HCT116 (cell line): ENCODE measurements at regions not wholly inside any gene's neighbourhood (a gene's known extent, or its start where the extent isn't known, plus 50 kb on each side); places are given as distances from the start of the nearest gene placed in this dataset.

Experiments used
- ATAC-seq: fragments of 200-7000 bp; cut with Tn5 transposase; 2 replicates; pipeline ENCODE4 v1.9.1; 2020; ENCODE audit warnings: mild to moderate bottlenecking, moderate library complexity
- BruUV-seq: library from RNA; stranded (reverse); fragments of 400-500 nt; replicated peaks from 2 replicates; lab custom pipeline; 2021; lab: Mats Ljungman, UMichigan
- CTCF ChIA-PET: fragments of 300-600 bp; sonication (Branson Sonifier 250); formaldehyde crosslinking; loops from one replicate; lab custom pipeline; 2021; ENCODE audit warnings: antibody characterized with exemption; lab: Charles Lee
- POLR2A ChIA-PET: fragments of 300-600, 350-600 bp; sonication (Branson Sonifier 250); formaldehyde crosslinking; loops from one replicate; lab custom pipeline; 2021; ENCODE audit warnings: antibody characterized with exemption; lab: Charles Lee
- RAD21 ChIA-PET, 2 experiments: fragments of 300-600 bp; sonication (Branson Sonifier 250); formaldehyde crosslinking; loops; one replicate each; lab custom pipeline; 2023; ENCODE audit warnings: low total read pairs in 2 of 2; ENCODE audit not compliant: uncharacterized antibody in 2 of 2, unreplicated experiment in 2 of 2, low non-redundant PET in 1 of 2; lab: Charles Lee
- DNase-seq: peaks from one replicate; pipeline ENCODE4 v3.0.0-alpha.2; 2010; ENCODE audit warnings: low read depth, low spot score
- H2AFZ ChIP-seq: fragments of 200-600 bp; shearing (Covaris generic), sonication (generic); 2 replicates; pipeline ENCODE4 v1.6.1; 2017; ENCODE audit warnings: low read depth, mixed run types, mixed read lengths, antibody characterized with exemption, low read length; ENCODE audit not compliant: poor library complexity, severe bottlenecking
- H3K27ac ChIP-seq: 2 replicates; pipeline ENCODE4 v1.5.1; 2012; ENCODE audit warnings: low read depth, low read length
- H3K27me3 ChIP-seq: fragments of 200-600 bp; sonication (generic); 2 replicates; pipeline ENCODE4 v1.6.1; 2016; ENCODE audit warnings: mixed run types, low read length, mixed read lengths; ENCODE audit not compliant: insufficient read depth
- H3K36me3 ChIP-seq, 2 experiments: fragments of 200-500 bp in 1 of 2; fragments of 200-600 bp in 1 of 2; sonication (Bioruptor generic) in 1 of 2; sonication (generic) in 1 of 2; 2 replicates each; pipeline versions ENCODE4 v1.5.1 to v1.6.1; 2014 to 2016; ENCODE audit warnings: low read length in 2 of 2, inconsistent platforms in 1 of 2, mixed read lengths in 1 of 2, mixed run types in 1 of 2; ENCODE audit not compliant: insufficient read depth in 2 of 2, control insufficient read depth in 1 of 2
- H3K4me1 ChIP-seq, 2 experiments: fragments of 200-600 bp in 1 of 2; sonication (generic) in 1 of 2; 2 replicates each; pipeline versions ENCODE4 v1.5.1 to v1.6.1; 2012 to 2017; ENCODE audit warnings: low read length in 2 of 2, inconsistent platforms in 1 of 2, mild to moderate bottlenecking in 1 of 2, mixed read lengths in 1 of 2, mixed run types in 1 of 2, moderate library complexity in 1 of 2; ENCODE audit not compliant: insufficient read depth in 2 of 2, control insufficient read depth in 1 of 2
- H3K4me2 ChIP-seq: fragments of 200-600 bp; sonication (generic); 2 replicates; pipeline ENCODE4 v1.6.1; 2017; ENCODE audit warnings: mixed run types, low read length, mixed read lengths
- H3K4me3 ChIP-seq, 2 experiments: fragments of 200-600 bp in 1 of 2; sonication (generic) in 1 of 2; replicated peaks in 1 of 2; 2 replicates each; pipeline ENCODE4 v1.5.1; 2011 to 2016; ENCODE audit warnings: low read length in 2 of 2, control low read depth in 1 of 2, low read depth in 1 of 2, mild to moderate bottlenecking in 1 of 2, mixed read lengths in 1 of 2, mixed run types in 1 of 2
- H3K79me2 ChIP-seq: fragments of 200-600 bp; sonication (generic); 2 replicates; pipeline ENCODE4 v1.6.1; 2017; ENCODE audit warnings: mild to moderate bottlenecking, mixed run types, low read length, moderate library complexity, mixed read lengths; ENCODE audit not compliant: insufficient read depth
- H3K9ac ChIP-seq: fragments of 200-600 bp; sonication (generic); 2 replicates; pipeline ENCODE4 v1.6.1; 2016; ENCODE audit warnings: low read length, mixed read lengths
- H3K9me2 ChIP-seq: fragments of 200-600 bp; sonication (generic), shearing (Covaris generic); 2 replicates; pipeline ENCODE4 v1.6.1; 2017; ENCODE audit warnings: mixed run types, mild to moderate bottlenecking, moderate library complexity; ENCODE audit not compliant: insufficient read depth
- H3K9me3 ChIP-seq, 2 experiments: fragments of 200-500 bp in 1 of 2; fragments of 200-600 bp in 1 of 2; sonication (Bioruptor generic) in 1 of 2; sonication (generic) in 1 of 2; 2 replicates each; pipeline ENCODE4 v1.6.1; 2014 to 2017; ENCODE audit warnings: low read length in 2 of 2, mixed read lengths in 2 of 2, inconsistent platforms in 1 of 2, low read depth in 1 of 2, mild to moderate bottlenecking in 1 of 2, mixed run types in 1 of 2, moderate library complexity in 1 of 2; ENCODE audit not compliant: control insufficient read depth in 1 of 2, insufficient read depth in 1 of 2
- H4K20me1 ChIP-seq: fragments of 200-600 bp; sonication (generic), shearing (Covaris generic); 2 replicates; pipeline ENCODE4 v1.6.1; 2017; ENCODE audit warnings: mixed run types, mild to moderate bottlenecking, moderate library complexity; ENCODE audit not compliant: insufficient read depth
- CEBPB ChIP-seq: IDR thresholded peaks from 2 replicates; pipeline ENCODE4 v1.6.1; 2012; ENCODE audit warnings: low read depth
- ELF1 ChIP-seq: IDR thresholded peaks from 2 replicates; pipeline ENCODE4 v1.6.1; 2012; ENCODE audit warnings: low read depth, borderline replicate concordance
- EZH2 ChIP-seq: fragments of 200-600 bp; sonication (generic); IDR thresholded peaks from 2 replicates; pipeline ENCODE4 v1.6.1; 2017; ENCODE audit warnings: antibody characterized with exemption, mixed run types
- FOSL1 ChIP-seq: IDR thresholded peaks from 2 replicates; pipeline ENCODE4 v1.6.1; 2012; ENCODE audit warnings: low read depth
- JUND ChIP-seq: IDR thresholded peaks from 2 replicates; pipeline ENCODE4 v1.6.1; 2012
- POLR2AphosphoS5 ChIP-seq: IDR thresholded peaks from 2 replicates; pipeline ENCODE4 v1.6.1; 2011; ENCODE audit warnings: mild to moderate bottlenecking, low read depth, low read length, moderate library complexity
- SIN3A ChIP-seq: IDR thresholded peaks from 2 replicates; pipeline ENCODE4 v1.6.1; 2012; ENCODE audit warnings: low read depth
- SRF ChIP-seq: IDR thresholded peaks from 2 replicates; pipeline ENCODE4 v1.6.1; 2012; ENCODE audit warnings: low read depth
- TCF7L2 ChIP-seq: IDR thresholded peaks from 2 replicates; pipeline ENCODE4 v1.7.0; 2011; ENCODE audit warnings: borderline replicate concordance, inconsistent platforms; ENCODE audit not compliant: insufficient read depth, insufficient read length; ENCODE audit errors: extremely low read depth
- YY1 ChIP-seq: IDR thresholded peaks from 2 replicates; pipeline ENCODE4 v1.6.1; 2011; ENCODE audit warnings: low read length, low read depth, moderate library complexity, mild to moderate bottlenecking; ENCODE audit not compliant: insufficient replicate concordance; ENCODE audit errors: extremely low read depth
- ZNF274 ChIP-seq: fragments of 200-500 bp; sonication (Bioruptor generic); IDR thresholded peaks from 2 replicates; pipeline ENCODE4 v1.6.1; 2014; ENCODE audit warnings: mild to moderate bottlenecking, low read depth, low read length, inconsistent platforms
- intact Hi-C: fragments of 100-400 bp; cut with micrococcal nuclease; formaldehyde crosslinking; loops from 2 replicates; pipeline ENCODE4 v1.10.0; 2022
- TF ChIP-seq, protein P1 (sequence below): IDR thresholded peaks from 2 replicates; pipeline ENCODE4 v1.6.1; 2012; ENCODE audit warnings: low read depth
- TF ChIP-seq, protein P2 (sequence below), 3 experiments: fragments of 200-600 bp in 1 of 3; sonication (generic) in 1 of 3; IDR thresholded peaks in 2 of 3; conservative IDR thresholded peaks in 1 of 3; 2 replicates each; pipeline ENCODE4 v1.5.1; 2012 to 2017; ENCODE audit warnings: low read depth in 2 of 3, low read length in 2 of 3, antibody characterized with exemption in 1 of 3, borderline replicate concordance in 1 of 3, control low read depth in 1 of 3, mild to moderate bottlenecking in 1 of 3, mixed read lengths in 1 of 3, mixed run types in 1 of 3, moderate library complexity in 1 of 3; ENCODE audit not compliant: insufficient read depth in 1 of 3
- TF ChIP-seq, protein P3 (sequence below): IDR thresholded peaks from 2 replicates; pipeline ENCODE4 v1.6.1; 2012
- TF ChIP-seq, protein P4 (sequence below): IDR thresholded peaks from 2 replicates; pipeline ENCODE4 v1.6.1; 2012

DNA sequence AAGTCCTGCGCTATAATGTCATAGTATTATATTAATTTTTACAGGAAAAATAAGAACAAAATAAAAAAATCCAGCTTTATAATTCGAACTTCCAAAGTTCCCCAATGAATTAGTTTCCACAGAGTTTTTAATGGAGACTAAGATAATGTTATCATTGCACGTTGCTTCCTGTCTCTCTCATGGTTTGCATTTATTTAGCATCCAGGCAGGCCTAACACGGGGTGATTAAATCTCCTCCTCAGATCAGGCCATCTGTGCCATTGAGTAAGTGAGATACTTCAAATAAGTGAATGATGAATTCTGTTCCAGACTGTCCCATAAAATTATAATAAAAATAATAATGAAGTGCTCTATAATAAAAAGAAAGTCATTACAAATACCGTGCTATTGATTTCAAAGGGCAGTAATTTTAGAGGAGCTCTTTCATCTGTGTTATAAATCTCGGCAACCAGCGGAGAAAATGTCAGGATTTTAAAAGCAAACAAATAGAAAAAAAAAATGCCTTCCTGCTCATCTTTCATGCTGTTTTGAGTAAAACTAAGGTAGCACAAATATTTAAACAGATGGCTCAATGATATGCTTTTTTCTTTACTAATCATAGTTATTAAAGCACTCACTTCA is 570.6 kb upstream of the ZNF608 start:
- no peak overlapping the region for H3K4me2 ChIP-seq
- H3K4me3 ChIP-seq: no peak overlapping the region
- no peaks in the 10 kb centered on the region for H3K4me1 ChIP-seq
- H3K36me3 ChIP-seq: no peaks in the 10 kb centered on the region
- BruUV-seq: no TSS peak
- no peaks in the 10 kb centered on the region for H3K9me3 ChIP-seq
- H3K9ac ChIP-seq: no peak overlapping the region
- no peaks in the 10 kb centered on the region for H3K27me3 ChIP-seq
- DNase-seq: no peak
- intact Hi-C loops: no loop called here
- RAD21 ChIA-PET: interaction anchor here in 1 of 2 experiments (0.6 kb wide), 1 partner anchor 568 kb away, joined by 3 read pairs; no protein-coding TSS in a partner anchor
- no peaks in the 10 kb centered on the region for H4K20me1 ChIP-seq
- no peak overlapping the region for H2AFZ ChIP-seq
- CTCF ChIA-PET: no interaction called here
- POLR2A ChIA-PET: no interaction called here
- H3K27ac ChIP-seq: no peak overlapping the region
- H3K79me2 ChIP-seq: no peaks in the 10 kb centered on the region
- H3K9me2 ChIP-seq: no peaks in the 10 kb centered on the region; the same call in 1 of the 2 replicates
- no peak for ATAC-seq
- TF ChIP-seq JUND (no peak), CEBPB (no peak), TCF7L2 (no peak), SRF (no peak), SIN3A (no peak), ELF1 (no peak), YY1 (no peak), POLR2AphosphoS5 (no peak), ZNF274 (no peak), FOSL1 (no peak), EZH2 (no peak)
- TF ChIP-seq, protein P1, sequence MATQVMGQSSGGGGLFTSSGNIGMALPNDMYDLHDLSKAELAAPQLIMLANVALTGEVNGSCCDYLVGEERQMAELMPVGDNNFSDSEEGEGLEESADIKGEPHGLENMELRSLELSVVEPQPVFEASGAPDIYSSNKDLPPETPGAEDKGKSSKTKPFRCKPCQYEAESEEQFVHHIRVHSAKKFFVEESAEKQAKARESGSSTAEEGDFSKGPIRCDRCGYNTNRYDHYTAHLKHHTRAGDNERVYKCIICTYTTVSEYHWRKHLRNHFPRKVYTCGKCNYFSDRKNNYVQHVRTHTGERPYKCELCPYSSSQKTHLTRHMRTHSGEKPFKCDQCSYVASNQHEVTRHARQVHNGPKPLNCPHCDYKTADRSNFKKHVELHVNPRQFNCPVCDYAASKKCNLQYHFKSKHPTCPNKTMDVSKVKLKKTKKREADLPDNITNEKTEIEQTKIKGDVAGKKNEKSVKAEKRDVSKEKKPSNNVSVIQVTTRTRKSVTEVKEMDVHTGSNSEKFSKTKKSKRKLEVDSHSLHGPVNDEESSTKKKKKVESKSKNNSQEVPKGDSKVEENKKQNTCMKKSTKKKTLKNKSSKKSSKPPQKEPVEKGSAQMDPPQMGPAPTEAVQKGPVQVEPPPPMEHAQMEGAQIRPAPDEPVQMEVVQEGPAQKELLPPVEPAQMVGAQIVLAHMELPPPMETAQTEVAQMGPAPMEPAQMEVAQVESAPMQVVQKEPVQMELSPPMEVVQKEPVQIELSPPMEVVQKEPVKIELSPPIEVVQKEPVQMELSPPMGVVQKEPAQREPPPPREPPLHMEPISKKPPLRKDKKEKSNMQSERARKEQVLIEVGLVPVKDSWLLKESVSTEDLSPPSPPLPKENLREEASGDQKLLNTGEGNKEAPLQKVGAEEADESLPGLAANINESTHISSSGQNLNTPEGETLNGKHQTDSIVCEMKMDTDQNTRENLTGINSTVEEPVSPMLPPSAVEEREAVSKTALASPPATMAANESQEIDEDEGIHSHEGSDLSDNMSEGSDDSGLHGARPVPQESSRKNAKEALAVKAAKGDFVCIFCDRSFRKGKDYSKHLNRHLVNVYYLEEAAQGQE: no peak
- TF ChIP-seq, protein P2, sequence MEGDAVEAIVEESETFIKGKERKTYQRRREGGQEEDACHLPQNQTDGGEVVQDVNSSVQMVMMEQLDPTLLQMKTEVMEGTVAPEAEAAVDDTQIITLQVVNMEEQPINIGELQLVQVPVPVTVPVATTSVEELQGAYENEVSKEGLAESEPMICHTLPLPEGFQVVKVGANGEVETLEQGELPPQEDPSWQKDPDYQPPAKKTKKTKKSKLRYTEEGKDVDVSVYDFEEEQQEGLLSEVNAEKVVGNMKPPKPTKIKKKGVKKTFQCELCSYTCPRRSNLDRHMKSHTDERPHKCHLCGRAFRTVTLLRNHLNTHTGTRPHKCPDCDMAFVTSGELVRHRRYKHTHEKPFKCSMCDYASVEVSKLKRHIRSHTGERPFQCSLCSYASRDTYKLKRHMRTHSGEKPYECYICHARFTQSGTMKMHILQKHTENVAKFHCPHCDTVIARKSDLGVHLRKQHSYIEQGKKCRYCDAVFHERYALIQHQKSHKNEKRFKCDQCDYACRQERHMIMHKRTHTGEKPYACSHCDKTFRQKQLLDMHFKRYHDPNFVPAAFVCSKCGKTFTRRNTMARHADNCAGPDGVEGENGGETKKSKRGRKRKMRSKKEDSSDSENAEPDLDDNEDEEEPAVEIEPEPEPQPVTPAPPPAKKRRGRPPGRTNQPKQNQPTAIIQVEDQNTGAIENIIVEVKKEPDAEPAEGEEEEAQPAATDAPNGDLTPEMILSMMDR (IDR thresholded peaks at IDR 0.05 in 2 of 3, conservative IDR thresholded peaks at IDR 0.05 in 1 of 3; ENCODE audit: borderline replicate concordance in 1 of 3, insufficient read depth in 1 of 3, low read depth in 2 of 3, low read length in 2 of 3): no peak
- TF ChIP-seq, protein P3, sequence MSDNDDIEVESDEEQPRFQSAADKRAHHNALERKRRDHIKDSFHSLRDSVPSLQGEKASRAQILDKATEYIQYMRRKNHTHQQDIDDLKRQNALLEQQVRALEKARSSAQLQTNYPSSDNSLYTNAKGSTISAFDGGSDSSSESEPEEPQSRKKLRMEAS: no peak
- TF ChIP-seq, protein P4, sequence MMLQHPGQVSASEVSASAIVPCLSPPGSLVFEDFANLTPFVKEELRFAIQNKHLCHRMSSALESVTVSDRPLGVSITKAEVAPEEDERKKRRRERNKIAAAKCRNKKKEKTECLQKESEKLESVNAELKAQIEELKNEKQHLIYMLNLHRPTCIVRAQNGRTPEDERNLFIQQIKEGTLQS: no peak
